ENCODE measurements at regions not wholly inside any gene's neighbourhood (a gene's known extent, or its start where the extent isn't known, plus 50 kb on each side); places are given as distances from the start of the nearest gene placed in this dataset.

- H3K4me3 Mint-ChIP-seq (ENCODE audit: unreplicated experiment) = no peak overlapping the region
- no peaks in the 10 kb centered on the region for H3K27me3 Mint-ChIP-seq (ENCODE audit: low read depth)
- H3K4me1 Mint-ChIP-seq (ENCODE audit: low read depth) = peaks cover 6% of the 10 kb centered on the region
- DNase-seq (ENCODE audit: low spot score) = no peak
- no peak for TF ChIP-seq CTCF (IDR thresholded peaks at IDR 0.05)
- H3K27ac Mint-ChIP-seq (ENCODE audit: unreplicated experiment) = no peak overlapping the region
- H3K36me3 Mint-ChIP-seq (ENCODE audit: low read depth) = no peaks in the 10 kb centered on the region
- no peaks in the 10 kb centered on the region for H3K9me3 Mint-ChIP-seq (ENCODE audit: low read depth)
These were observed 60.3 kb upstream of the EML4 start for GRCh38 chr2:42108852-42109251.

GRCh38 chr2:42109959-42110640 lies 59.1 kb upstream of the EML4 start:
- Mint-ChIP-seq H3K4me3 (ENCODE audit: unreplicated experiment) (no peak overlapping the region), H3K27me3 (ENCODE audit: low read depth) (no peaks in the 10 kb centered on the region), H3K27ac (ENCODE audit: unreplicated experiment) (no peak overlapping the region), H3K36me3 (ENCODE audit: low read depth) (no peaks in the 10 kb centered on the region), H3K4me1 (ENCODE audit: low read depth) (peaks cover 8% of the 10 kb centered on the region), H3K9me3 (ENCODE audit: low read depth) (no peaks in the 10 kb centered on the region)
- no peak for DNase-seq (ENCODE audit: low spot score)
- no peak for TF ChIP-seq CTCF (IDR thresholded peaks at IDR 0.05)

GRCh38 chr2:42110641-42111322 lies 58.4 kb upstream of the EML4 start:
- DNase-seq (ENCODE audit: low spot score) = no peak
- no peaks in the 10 kb centered on the region for H3K27me3 Mint-ChIP-seq (ENCODE audit: low read depth)

GRCh38 chr2:42112418-42112817 lies 56.7 kb upstream of the EML4 start:
- no peak overlapping the region for H3K4me3 Mint-ChIP-seq (ENCODE audit: unreplicated experiment)
- no peaks in the 10 kb centered on the region for H3K27me3 Mint-ChIP-seq (ENCODE audit: low read depth)
- H3K9me3 Mint-ChIP-seq (ENCODE audit: low read depth) = no peaks in the 10 kb centered on the region
- no peak overlapping the region for H3K27ac Mint-ChIP-seq (ENCODE audit: unreplicated experiment)
- peaks cover 25% of the 10 kb centered on the region for H3K4me1 Mint-ChIP-seq (ENCODE audit: low read depth)
- TF ChIP-seq CTCF (IDR thresholded peaks at IDR 0.05) = no peak
- no peaks in the 10 kb centered on the region for H3K36me3 Mint-ChIP-seq (ENCODE audit: low read depth)
- no peak for DNase-seq (ENCODE audit: low spot score)

More at GRCh38 chr2:42110641-42111322, 58.4 kb upstream of the EML4 start:
- Mint-ChIP-seq H3K9me3 (ENCODE audit: low read depth) (no peaks in the 10 kb centered on the region), H3K4me1 (ENCODE audit: low read depth) (peaks cover 9% of the 10 kb centered on the region), H3K4me3 (ENCODE audit: unreplicated experiment) (no peak overlapping the region), H3K36me3 (ENCODE audit: low read depth) (no peaks in the 10 kb centered on the region), H3K27ac (ENCODE audit: unreplicated experiment) (no peak overlapping the region)
- no peak for TF ChIP-seq CTCF (IDR thresholded peaks at IDR 0.05)

- H3K27ac Mint-ChIP-seq (ENCODE audit: unreplicated experiment) = no peak overlapping the region
- H3K4me3 Mint-ChIP-seq (ENCODE audit: unreplicated experiment) = no peak overlapping the region
These were observed 55.7 kb upstream of the EML4 start for GRCh38 chr2:42113452-42113851.

More at GRCh38 chr2:42113452-42113851, 55.7 kb upstream of the EML4 start:
- Mint-ChIP-seq H3K36me3 (ENCODE audit: low read depth) (no peaks in the 10 kb centered on the region), H3K27me3 (ENCODE audit: low read depth) (no peaks in the 10 kb centered on the region), H3K4me1 (ENCODE audit: low read depth) (peaks cover 35% of the 10 kb centered on the region), H3K9me3 (ENCODE audit: low read depth) (no peaks in the 10 kb centered on the region)
- DNase-seq (ENCODE audit: low spot score) = no peak
- no peak for TF ChIP-seq CTCF (IDR thresholded peaks at IDR 0.05)
